Heart left ventricle (tissue), 16 donors: ENCODE measurements at regions not wholly inside any gene's neighbourhood (a gene's known extent, or its start where the extent isn't known, plus 50 kb on each side); places are given as distances from the start of the nearest gene placed in this dataset.

Source experiments
- ATAC-seq, 4 donors: fragments of 200-7000 bp; cut with Tn5 transposase; one replicate each; pipeline ENCODE4 v1.9.1; 2020 to 2022; ENCODE audit warnings: moderate library complexity in 4 of 4, mild to moderate bottlenecking in 3 of 4, moderate number of reproducible peaks in 1 of 4
- DNase-seq, 5 donors: peaks; one replicate each; pipeline ENCODE4 v3.0.0-alpha.2; 2020
- H3K27ac ChIP-seq, 12 donors: fragments of 200-600 bp; sonication (generic) in 4 of 12; one replicate each; pipeline versions ENCODE4 v1.5.0 to v1.8.0; 2016 to 2022; ENCODE audit warnings: mild to moderate bottlenecking in 2 of 12
- H3K27me3 ChIP-seq, 9 donors: fragments of 200-600 bp; sonication (generic) in 2 of 9; one replicate each; pipeline versions ENCODE4 v1.5.1 to v1.8.0; 2016 to 2022; ENCODE audit warnings: mild to moderate bottlenecking in 3 of 9
- H3K36me3 ChIP-seq, 9 donors: fragments of 200-600 bp; sonication (generic) in 2 of 9; one replicate each; pipeline versions ENCODE4 v1.5.0 to v1.8.0; 2018 to 2022; ENCODE audit warnings: mild to moderate bottlenecking in 2 of 9
- H3K4me1 ChIP-seq, 12 donors: fragments of 200-600 bp; sonication (generic) in 4 of 12; one replicate each; pipeline versions ENCODE4 v1.5.0 to v1.8.0; 2016 to 2022; ENCODE audit warnings: mild to moderate bottlenecking in 3 of 12
- H3K4me3 ChIP-seq, 12 donors: fragments of 200-600 bp; sonication (generic) in 4 of 12; one replicate each; pipeline versions ENCODE4 v1.5.0 to v1.8.0; 2017 to 2022; ENCODE audit warnings: mild to moderate bottlenecking in 9 of 12, moderate library complexity in 4 of 12
- H3K9me3 ChIP-seq, 12 donors: fragments of 200-600 bp; sonication (generic) in 4 of 12; one replicate each; pipeline versions ENCODE4 v1.5.0 to v1.8.0; 2016 to 2022; ENCODE audit warnings: mild to moderate bottlenecking in 1 of 12
- CTCF ChIP-seq, 12 donors: fragments of 200-600 bp; sonication (generic) in 4 of 12; IDR thresholded peaks; one replicate each; pipeline versions ENCODE4 v1.5.0 to v1.8.0; 2018 to 2022; ENCODE audit warnings: antibody characterized with exemption in 12 of 12, mild to moderate bottlenecking in 5 of 12
- POLR2A ChIP-seq, 2 donors: fragments of 450-650 bp; IDR thresholded peaks; one replicate each; pipeline ENCODE4 v1.6.1; 2017; ENCODE audit warnings: antibody characterized with exemption in 2 of 2, mild to moderate bottlenecking in 2 of 2, moderate library complexity in 2 of 2
- WGBS, 4 donors: extraction: QIAGEN DNeasy Blood & Tissue Kit in 2 of 4; methylation state at CpG; one replicate each; pipeline versions ENCODE4 v1.1.5 to v1.1.7; 2013 to 2018; 5-methylcytosine and 5-hydroxymethylcytosine counted together
- intact Hi-C, 10 donors: fragments of 100-400 bp; cut with DNase I; formaldehyde crosslinking; loops; one replicate each; pipeline versions ENCODE4 v1.11.1 to v1.14.2; 2022
- donor health status: ischemic (EF 13 %, LVEDD 7.1; RV severe dilation, severe dysfunction).
- donor health status: healthy with polysubstance abuse.
- donor health status: DM: no; HTN: yes; CAD: no.
- donor health status: DM: no; HTN: no; CAD: no.
- donor health status: ischemic (EF 25% LVEDD 6.9; RV normal size, moderate dysfunction).
- donor health status: ischemic (EF 25% LVEDD 5.7; RV mildly dilated, moderate dysfunction).
- donor health status: healthy.
- donor health status: DM: yes; HTN: yes; CAD: no.
- donor health status: ischemic (EF 35%, LVEDD 5.7; RV mildly dilated, moderate dysfunction).
- donor health status: nonischemic (EF 11% LVEDD 7.7; RV severe dilation, severe dysfunction).
- donor health status: DM: yes; HTN: yes; CAD: no.
- donor health status: PGD.
- donor health status: ischemic (EF 29% LVEDD 5.4; RV normal size, mild dysfunction).
- donor health status: nonischemic (EF 23%, LVEDD 6.1; RV moderate dilation, normal function).

DNA sequence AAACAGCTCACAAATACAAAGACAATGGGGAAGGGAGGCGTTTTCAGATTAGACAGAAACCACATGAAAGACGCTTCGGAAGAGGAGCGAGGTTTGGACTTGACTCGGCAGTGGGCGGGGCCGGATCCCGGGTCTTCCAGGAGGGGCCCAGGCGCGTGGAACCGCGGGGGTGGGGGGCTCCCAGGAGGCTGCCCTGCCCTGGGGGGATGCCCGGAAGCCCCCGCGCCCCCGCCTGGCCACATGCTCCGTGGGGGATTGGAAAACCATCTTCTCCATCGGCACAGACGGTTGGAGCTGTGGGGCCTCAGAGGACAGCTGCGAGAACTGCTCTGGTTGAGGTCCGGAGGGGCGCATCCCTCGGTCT, 186.0 kb upstream of the SHH start:
- peaks cover 0 to 16% (median 0%) of the 10 kb centered on the region in 9 donors for H3K27me3 ChIP-seq
- H3K4me1 ChIP-seq, result no peaks in the 10 kb centered on the region
- no peak overlapping the region for H3K27ac ChIP-seq
- 75 to 82% (median 78%) methylated on average over 20 to 23 of the region's 23 CpGs for WGBS, 4 donors
- no peaks in the 10 kb centered on the region for H3K36me3 ChIP-seq
- TF ChIP-seq POLR2A (IDR thresholded peaks at IDR 0.05), result no peak
- no peak for TF ChIP-seq CTCF (IDR thresholded peaks at IDR 0.05)
- H3K9me3 ChIP-seq, result no peaks in the 10 kb centered on the region
- ATAC-seq (no peak), DNase-seq (no peak)
- intact Hi-C loops, result no loop called here
- no peak overlapping the region for H3K4me3 ChIP-seq

GRCh38 chr7:155997431-155998327, 185.4 kb upstream of the SHH start:
- Histone ChIP-seq H3K9me3 (no peaks in the 10 kb centered on the region), H3K27me3 (peaks cover 0 to 16% (median 0%) of the 10 kb centered on the region in 9 donors), H3K36me3 (no peaks in the 10 kb centered on the region), H3K27ac (no peak overlapping the region), H3K4me1 (no peaks in the 10 kb centered on the region), H3K4me3 (no peak overlapping the region)
- 78 to 85% (median 80%) methylated on average over 33 to 35 of the region's 35 CpGs for WGBS, 4 donors
- DNase-seq, result no peak
- intact Hi-C loops, result no loop called here
- TF ChIP-seq CTCF (IDR thresholded peaks at IDR 0.05), result no peak
- TF ChIP-seq POLR2A (IDR thresholded peaks at IDR 0.05), result no peak
- no peak for ATAC-seq

- Histone ChIP-seq H3K9me3 (no peaks in the 10 kb centered on the region), H3K27ac (no peak overlapping the region), H3K36me3 (no peaks in the 10 kb centered on the region), H3K27me3 (peaks cover 0 to 16% (median 0%) of the 10 kb centered on the region in 9 donors), H3K4me3 (no peak overlapping the region), H3K4me1 (no peaks in the 10 kb centered on the region)
- TF ChIP-seq CTCF (IDR thresholded peaks at IDR 0.05) (no peak), POLR2A (IDR thresholded peaks at IDR 0.05) (no peak)
- DNase-seq (no peak), ATAC-seq (no peak)
- WGBS, 4 donors, result 45 to 58% (median 51%) methylated on average over 12 of the region's 12 CpGs
- intact Hi-C loops, result no loop called here
Measured at GRCh38 chr7:155996718-155997280, 184.5 kb upstream of the SHH start.

DNA sequence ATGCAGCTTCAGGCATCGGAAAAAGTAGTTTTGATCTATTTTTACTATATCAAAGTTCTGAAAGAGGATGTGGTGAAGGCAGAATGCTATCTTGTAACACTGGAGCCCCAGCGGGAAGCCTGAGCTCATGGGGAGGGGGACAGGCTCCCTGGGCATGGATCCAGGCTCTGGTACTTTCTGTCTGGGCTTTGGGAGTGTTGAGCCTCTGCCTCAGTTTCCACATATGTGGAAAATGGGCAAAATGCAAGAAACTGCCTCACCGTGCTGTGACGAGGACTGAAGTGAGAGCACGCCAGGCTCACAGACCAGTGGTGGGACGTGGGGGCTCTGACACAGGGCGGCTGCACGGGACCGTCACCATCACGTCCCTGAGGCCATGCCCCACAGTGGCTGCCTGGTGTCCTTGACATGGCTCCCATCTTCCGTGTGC, 182.9 kb upstream of the SHH start:
- 74 to 80% (median 76%) methylated on average over 11 of the region's 11 CpGs for WGBS, 4 donors
- Histone ChIP-seq H3K9me3 (no peaks in the 10 kb centered on the region), H3K27me3 (peaks cover 0 to 16% (median 0%) of the 10 kb centered on the region in 9 donors), H3K27ac (no peak overlapping the region), H3K4me1 (no peaks in the 10 kb centered on the region), H3K36me3 (no peaks in the 10 kb centered on the region), H3K4me3 (no peak overlapping the region)
- TF ChIP-seq CTCF (IDR thresholded peaks at IDR 0.05) (no peak), POLR2A (IDR thresholded peaks at IDR 0.05) (no peak)
- intact Hi-C loops, result no loop called here
- DNase-seq (no peak), ATAC-seq (no peak)
